ENCODE measurements at regions not wholly inside any gene's neighbourhood (a gene's known extent, or its start where the extent isn't known, plus 50 kb on each side); places are given as distances from the start of the nearest gene placed in this dataset.
"Not testable (repeated sequence)": the region's sequence is repeated elsewhere in the genome, so short reads cannot be mapped to it uniquely, and the experiment has no call there.

DNA sequence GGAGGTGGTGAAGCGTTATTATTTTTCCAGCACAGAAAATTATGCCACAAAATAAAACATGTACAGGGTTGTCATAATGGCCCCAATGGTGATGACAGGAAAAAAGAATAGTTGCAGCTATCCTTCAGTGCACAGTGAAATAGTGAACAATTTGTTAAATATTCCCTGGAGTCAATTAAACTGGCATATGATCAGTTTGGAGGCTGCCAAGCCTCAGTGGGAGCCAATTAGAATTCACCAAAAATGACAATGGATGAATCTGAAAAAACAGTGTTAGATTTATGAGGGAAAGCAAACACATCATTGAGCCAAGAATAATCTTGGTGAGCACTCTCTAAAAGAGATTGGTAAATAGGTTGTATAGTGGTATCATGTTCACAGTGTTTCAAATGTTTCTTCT lies 146.3 kb downstream of the OTUD1 start:
- no peak overlapping the region for H3K4me3 ChIP-seq
- intact Hi-C loops (cut with DNase I): no loop called here
- H3K27me3 ChIP-seq (replicated peaks; ENCODE audit: insufficient read depth): no peaks in the 10 kb centered on the region
- no peak for DNase-seq (ENCODE audit: low spot score)
- no peaks in the 10 kb centered on the region for H3K4me1 ChIP-seq (replicated peaks)
- no peaks in the 10 kb centered on the region for H3K9me3 ChIP-seq
- WGBS: 94% methylated on average over 1 of the region's 1 CpG
- H3K36me3 ChIP-seq: no peaks in the 10 kb centered on the region
- H3K27ac ChIP-seq: no peak overlapping the region
- TF ChIP-seq POLR2AphosphoS5 (IDR thresholded peaks at IDR 0.05) (no peak), POLR2A (IDR thresholded peaks at IDR 0.05) (no peak)
- TF ChIP-seq, protein P1, sequence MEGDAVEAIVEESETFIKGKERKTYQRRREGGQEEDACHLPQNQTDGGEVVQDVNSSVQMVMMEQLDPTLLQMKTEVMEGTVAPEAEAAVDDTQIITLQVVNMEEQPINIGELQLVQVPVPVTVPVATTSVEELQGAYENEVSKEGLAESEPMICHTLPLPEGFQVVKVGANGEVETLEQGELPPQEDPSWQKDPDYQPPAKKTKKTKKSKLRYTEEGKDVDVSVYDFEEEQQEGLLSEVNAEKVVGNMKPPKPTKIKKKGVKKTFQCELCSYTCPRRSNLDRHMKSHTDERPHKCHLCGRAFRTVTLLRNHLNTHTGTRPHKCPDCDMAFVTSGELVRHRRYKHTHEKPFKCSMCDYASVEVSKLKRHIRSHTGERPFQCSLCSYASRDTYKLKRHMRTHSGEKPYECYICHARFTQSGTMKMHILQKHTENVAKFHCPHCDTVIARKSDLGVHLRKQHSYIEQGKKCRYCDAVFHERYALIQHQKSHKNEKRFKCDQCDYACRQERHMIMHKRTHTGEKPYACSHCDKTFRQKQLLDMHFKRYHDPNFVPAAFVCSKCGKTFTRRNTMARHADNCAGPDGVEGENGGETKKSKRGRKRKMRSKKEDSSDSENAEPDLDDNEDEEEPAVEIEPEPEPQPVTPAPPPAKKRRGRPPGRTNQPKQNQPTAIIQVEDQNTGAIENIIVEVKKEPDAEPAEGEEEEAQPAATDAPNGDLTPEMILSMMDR (IDR thresholded peaks at IDR 0.05): no peak

GRCh38 chr10:23585666-23586065 lies 146.8 kb downstream of the OTUD1 start:
- intact Hi-C loops (cut with DNase I): no loop called here
- TF ChIP-seq POLR2A (IDR thresholded peaks at IDR 0.05) (no peak), POLR2AphosphoS5 (IDR thresholded peaks at IDR 0.05) (no peak)
- TF ChIP-seq, protein P1 (IDR thresholded peaks at IDR 0.05): no peak
- no peak overlapping the region for H3K27ac ChIP-seq
- H3K27me3 ChIP-seq (replicated peaks; ENCODE audit: insufficient read depth): no peaks in the 10 kb centered on the region
- H3K4me1 ChIP-seq (replicated peaks): no peaks in the 10 kb centered on the region
- no peaks in the 10 kb centered on the region for H3K9me3 ChIP-seq
- DNase-seq (ENCODE audit: low spot score): no peak
- H3K4me3 ChIP-seq: no peak overlapping the region
- 33% methylated on average over 2 of the region's 2 CpGs for WGBS
- H3K36me3 ChIP-seq: no peaks in the 10 kb centered on the region

DNA sequence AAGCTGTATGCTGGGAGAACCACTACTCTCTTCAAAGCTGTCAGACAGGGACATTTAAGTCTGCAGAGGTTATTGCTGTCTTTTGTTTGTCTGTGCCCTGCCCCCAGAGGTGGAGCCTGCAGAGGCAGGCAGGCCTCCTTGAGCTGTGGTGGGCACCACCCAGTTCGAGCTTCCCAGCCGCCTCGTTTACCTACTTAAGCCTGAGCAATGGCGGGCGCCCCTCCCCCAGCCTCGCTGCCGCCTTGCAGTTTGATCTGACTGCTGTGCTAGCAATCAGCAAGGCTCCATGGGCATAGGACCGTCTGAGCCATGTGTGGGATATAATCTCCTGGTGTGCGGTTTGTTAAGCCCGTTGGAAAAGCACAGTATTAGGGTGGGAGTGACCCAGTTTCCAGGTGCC lies 156.4 kb downstream of the OTUD1 start:
- DNase-seq (ENCODE audit: low spot score); H3K9me3 ChIP-seq; H3K4me1 ChIP-seq (replicated peaks); H3K36me3 ChIP-seq; H3K27ac ChIP-seq; H3K4me3 ChIP-seq; intact Hi-C loops (cut with DNase I); H3K27me3 ChIP-seq (replicated peaks; ENCODE audit: insufficient read depth): not testable (repeated sequence)
- 91% methylated on average over 10 of the region's 10 CpGs for WGBS

DNA sequence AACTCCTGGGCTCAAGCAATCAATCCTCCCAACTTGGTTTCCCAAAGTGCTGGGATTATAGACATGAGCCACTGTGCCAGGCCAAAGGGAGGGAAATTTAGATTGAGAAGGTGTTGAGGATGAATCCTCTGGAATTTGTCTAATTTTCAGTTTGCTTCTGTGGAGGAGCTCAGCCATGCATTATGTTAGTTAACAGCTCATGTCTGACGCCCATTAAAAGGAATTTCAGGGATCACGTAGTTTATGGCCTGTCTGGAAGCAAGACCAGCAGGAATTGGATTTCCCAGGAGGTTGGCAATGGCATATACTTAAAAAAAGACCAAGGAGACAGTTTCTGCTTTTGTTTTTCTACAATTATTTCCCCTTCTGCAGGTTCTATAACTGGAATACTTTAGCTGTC lies 165.7 kb downstream of the OTUD1 start:
- Histone ChIP-seq H3K27ac (no peak overlapping the region), H3K27me3 (replicated peaks; ENCODE audit: insufficient read depth) (no peaks in the 10 kb centered on the region), H3K36me3 (no peaks in the 10 kb centered on the region), H3K9me3 (no peaks in the 10 kb centered on the region), H3K4me3 (no peak overlapping the region), H3K4me1 (replicated peaks) (no peaks in the 10 kb centered on the region)
- intact Hi-C loops (cut with DNase I): no loop called here
- DNase-seq (ENCODE audit: low spot score): no peak
- WGBS: 42% methylated on average over 2 of the region's 2 CpGs
- TF ChIP-seq, protein P1 (IDR thresholded peaks at IDR 0.05): no peak
- TF ChIP-seq POLR2A (IDR thresholded peaks at IDR 0.05) (no peak), POLR2AphosphoS5 (IDR thresholded peaks at IDR 0.05) (no peak)

- H3K4me1 ChIP-seq (replicated peaks): no peaks in the 10 kb centered on the region
- no peak overlapping the region for H3K27ac ChIP-seq
- H3K9me3 ChIP-seq: no peaks in the 10 kb centered on the region
- no peaks in the 10 kb centered on the region for H3K36me3 ChIP-seq
- no peaks in the 10 kb centered on the region for H3K27me3 ChIP-seq (replicated peaks; ENCODE audit: insufficient read depth)
- TF ChIP-seq POLR2AphosphoS5 (IDR thresholded peaks at IDR 0.05) (no peak), POLR2A (IDR thresholded peaks at IDR 0.05) (no peak)
- TF ChIP-seq, protein P1 (IDR thresholded peaks at IDR 0.05): no peak
- H3K4me3 ChIP-seq: no peak overlapping the region
- WGBS: 84% methylated on average over 7 of the region's 7 CpGs
- intact Hi-C loops (cut with DNase I): no loop called here
- DNase-seq (ENCODE audit: low spot score): no peak
These were observed 167.6 kb downstream of the OTUD1 start for GRCh38 chr10:23606456-23606855.

Data from prostate gland (tissue), 2 donors.